ENCODE measurements at regions not wholly inside any gene's neighbourhood (a gene's known extent, or its start where the extent isn't known, plus 50 kb on each side); places are given as distances from the start of the nearest gene placed in this dataset.

- TF ChIP-seq CTCF (conservative IDR thresholded peaks at IDR 0.05) (no peak), EZH2 (IDR thresholded peaks at IDR 0.05; ENCODE audit: low read depth) (no peak)
Observed at GRCh38 chr11:33949252-33949913, 57.5 kb upstream of the LMO2 start.
